ENCODE measurements at regions not wholly inside any gene's neighbourhood (a gene's known extent, or its start where the extent isn't known, plus 50 kb on each side); places are given as distances from the start of the nearest gene placed in this dataset.
"Not testable (repeated sequence)": the region's sequence is repeated elsewhere in the genome, so short reads cannot be mapped to it uniquely, and the experiment has no call there.

- no peak for FAIRE-seq
These were observed 80.5 kb upstream of the SEC11C start for GRCh38 chr18:59059140-59059539.

GRCh38 chr18:59060551-59060950 is 79.1 kb upstream of the SEC11C start:
- FAIRE-seq = no peak

GRCh38 chr18:59061914-59062642 is 77.6 kb upstream of the SEC11C start:
- FAIRE-seq = no peak

- FAIRE-seq = no peak
These were observed 77.1 kb upstream of the SEC11C start for GRCh38 chr18:59062643-59063006.

GRCh38 chr18:59063300-59063906 is 76.3 kb upstream of the SEC11C start:
- FAIRE-seq = no peak

GRCh38 chr18:59063912-59064311 is 75.8 kb upstream of the SEC11C start:
- FAIRE-seq = no peak

- no peak for FAIRE-seq
These were observed 74.0 kb upstream of the SEC11C start for GRCh38 chr18:59065684-59066083.

GRCh38 chr18:59067873-59068272 is 71.8 kb upstream of the SEC11C start:
- no peak for FAIRE-seq

- no peak for FAIRE-seq
These were observed 71.2 kb upstream of the SEC11C start for GRCh38 chr18:59068276-59069071.

GRCh38 chr18:59070181-59070912 is 69.3 kb upstream of the SEC11C start:
- FAIRE-seq = no peak

GRCh38 chr18:59072727-59073421 is 66.8 kb upstream of the SEC11C start:
- FAIRE-seq = no peak

GRCh38 chr18:59075923-59076322 is 63.8 kb upstream of the SEC11C start:
- FAIRE-seq = no peak

- no peak for FAIRE-seq
These were observed 60.4 kb upstream of the SEC11C start for GRCh38 chr18:59079264-59079663.

- not testable (repeated sequence) for FAIRE-seq
These were observed 59.8 kb upstream of the SEC11C start for GRCh38 chr18:59079687-59080501.

- FAIRE-seq = no peak
These were observed 56.4 kb upstream of the SEC11C start for GRCh38 chr18:59083136-59083818.

- FAIRE-seq = no peak
These were observed 54.4 kb upstream of the SEC11C start for GRCh38 chr18:59085126-59085794.

GRCh38 chr18:59085797-59086196 is 53.9 kb upstream of the SEC11C start:
- FAIRE-seq = no peak

GRCh38 chr18:59086522-59086921 is 53.2 kb upstream of the SEC11C start:
- FAIRE-seq = no peak

GRCh38 chr18:59087391-59087790 is 52.3 kb upstream of the SEC11C start:
- no peak for FAIRE-seq
